Lung (tissue), 12 donors: ENCODE measurements at regions not wholly inside any gene's neighbourhood (a gene's known extent, or its start where the extent isn't known, plus 50 kb on each side); places are given as distances from the start of the nearest gene placed in this dataset. TPM values are rescaled to one million over a fixed set of nuclear protein-coding genes. Genes with fewer than 3 reads are reported as not detected.

ENCODE experiments used
- ATAC-seq: fragments of 200-7000 bp; cut with Tn5 transposase; one replicate; pipeline ENCODE4 v1.9.1; 2020; ENCODE audit warnings: moderate number of reproducible peaks; ENCODE audit not compliant: insufficient read depth, low FRiP score
- DNase-seq, 3 donors: peaks; one replicate each; pipeline ENCODE4 v3.0.0-alpha.2; 2013 to 2017
- H3K27ac ChIP-seq, 2 donors: one replicate each; pipeline ENCODE4 v1.5.1; 2013; ENCODE audit warnings: mild to moderate bottlenecking in 2 of 2, moderate library complexity in 2 of 2, control low read depth in 1 of 2, inconsistent platforms in 1 of 2, low read depth in 1 of 2, low read length in 1 of 2
- H3K27me3 ChIP-seq, 3 donors: one replicate each; pipeline ENCODE4 v1.5.1; 2013; ENCODE audit warnings: low read length in 2 of 3; ENCODE audit not compliant: control insufficient read depth in 3 of 3, insufficient read depth in 3 of 3
- H3K36me3 ChIP-seq, 4 donors: one replicate each; pipeline ENCODE4 v1.5.1; 2013; ENCODE audit warnings: low read length in 4 of 4, mild to moderate bottlenecking in 1 of 4, moderate library complexity in 1 of 4; ENCODE audit not compliant: control insufficient read depth in 4 of 4, insufficient read depth in 4 of 4
- H3K4me1 ChIP-seq, 5 donors: one replicate each; pipeline ENCODE4 v1.5.1; 2013; ENCODE audit warnings: low read length in 5 of 5, mild to moderate bottlenecking in 2 of 5, moderate library complexity in 1 of 5; ENCODE audit not compliant: control insufficient read depth in 5 of 5, insufficient read depth in 5 of 5
- H3K4me3 ChIP-seq: one replicate; pipeline ENCODE4 v1.5.1; 2013; ENCODE audit warnings: mild to moderate bottlenecking, control low read depth, moderate library complexity
- H3K9ac ChIP-seq, 2 donors: one replicate each; pipeline ENCODE4 v1.5.1; 2013; ENCODE audit warnings: low read length in 2 of 2, control low read depth in 1 of 2; ENCODE audit not compliant: insufficient read depth in 1 of 2
- H3K9me3 ChIP-seq, 4 donors: one replicate each; pipeline ENCODE4 v1.5.1; 2013; ENCODE audit warnings: low read length in 3 of 4, mild to moderate bottlenecking in 1 of 4, moderate library complexity in 1 of 4; ENCODE audit not compliant: control insufficient read depth in 4 of 4, insufficient read depth in 3 of 4
- CTCF ChIP-seq: IDR thresholded peaks from 2 replicates; pipeline ENCODE4 v1.5.1; 2012; ENCODE audit warnings: mild to moderate bottlenecking; ENCODE audit errors: control extremely low read depth, extremely low read depth
- WGBS, 2 donors: extraction: QIAGEN DNeasy Blood & Tissue Kit; methylation state at CpG; one replicate each; pipeline ENCODE4 v1.1.7; 2013; 5-methylcytosine and 5-hydroxymethylcytosine counted together
- small RNA-seq: library from RNA; depleted of rRNA; stranded (forward); fragments of <200 nt; gene quantifications from one replicate; pipeline ENCODE3, GENCODE V24; 2014; ENCODE audit warnings: low replicate concordance
- donor health status: control.
- donor health status: control.
- donor health status: Bipolar disorder and iron deficiency.
- donor health status: healthy.
- donor health status: DM: yes; HTN: yes; CAD: no.

- H3K27me3 ChIP-seq, result no peaks in the 10 kb centered on the region
- H3K9ac ChIP-seq, result no peak overlapping the region
- H3K4me1 ChIP-seq, result no peaks in the 10 kb centered on the region
- H3K4me3 ChIP-seq, result no peak overlapping the region
- DNase-seq, result no peak
- no peak for TF ChIP-seq CTCF
- H3K36me3 ChIP-seq, result no peaks in the 10 kb centered on the region
- no peaks in the 10 kb centered on the region for H3K9me3 ChIP-seq
- ATAC-seq, result no peak
- H3K27ac ChIP-seq, result no peak overlapping the region
These were observed 53.1 kb upstream of the TSPAN5 start for GRCh38 chr4:98711526-98711925.

- H3K4me1 ChIP-seq, result no peaks in the 10 kb centered on the region
- H3K27me3 ChIP-seq, result no peaks in the 10 kb centered on the region
- no peak for TF ChIP-seq CTCF
- no peaks in the 10 kb centered on the region for H3K9me3 ChIP-seq
- H3K36me3 ChIP-seq, result no peaks in the 10 kb centered on the region
- no peak overlapping the region for H3K9ac ChIP-seq
- H3K27ac ChIP-seq, result no peak overlapping the region
- WGBS, 2 donors, result 67 to 69% methylated on average over 4 of the region's 4 CpGs
- no peak for ATAC-seq
- no peak for DNase-seq
- no peak overlapping the region for H3K4me3 ChIP-seq
These were observed 52.4 kb upstream of the TSPAN5 start for GRCh38 chr4:98710831-98711230.

Small RNAs in the stretch of these regions (small RNA-seq; reads per million reads assigned to genes)
- not detected for gene AC114811.1
